ENCODE measurements at regions not wholly inside any gene's neighbourhood (a gene's known extent, or its start where the extent isn't known, plus 50 kb on each side); places are given as distances from the start of the nearest gene placed in this dataset.

DNA sequence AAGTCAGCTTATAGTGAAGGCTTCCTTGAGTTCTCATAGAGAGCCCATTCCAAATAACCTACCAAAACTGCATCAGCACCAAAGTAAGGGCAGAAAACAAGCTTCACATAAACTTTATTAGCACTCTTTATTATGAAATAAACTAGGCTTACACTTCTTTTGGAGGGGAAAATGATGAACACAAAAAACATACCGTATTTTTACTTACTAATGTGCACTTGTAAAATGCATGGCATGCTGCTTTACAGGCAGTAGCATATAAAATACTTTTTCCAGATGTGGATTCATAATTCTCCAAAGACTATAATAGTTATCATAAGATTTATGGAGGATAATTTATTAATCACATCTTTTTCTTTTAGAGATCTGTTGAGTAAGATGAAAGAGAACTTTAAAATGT lies 133.9 kb downstream of the OSR1 start:
- no peaks in the 10 kb centered on the region for H3K27me3 ChIP-seq (ENCODE audit: control insufficient read depth, extremely low read depth, insufficient read depth, low read length)
- no peaks in the 10 kb centered on the region for H3K79me2 ChIP-seq (ENCODE audit: control insufficient read depth, insufficient read depth, low read length)
- no peaks in the 10 kb centered on the region for H4K20me1 ChIP-seq (ENCODE audit: control insufficient read depth, extremely low read depth, insufficient read depth, low read length)
- no peak overlapping the region for H3K27ac ChIP-seq (ENCODE audit: control insufficient read depth, insufficient read depth, low read length)
- no peak overlapping the region for H3K4me3 ChIP-seq (ENCODE audit: control insufficient read depth in 2 of 3, extremely low read depth in 1 of 3, insufficient read depth in 2 of 3, low read depth in 1 of 3, low read length in 3 of 3)
- no peak for FAIRE-seq
- TF ChIP-seq CTCF (optimal IDR thresholded peaks at IDR 0.05 in 1 of 3, IDR thresholded peaks at IDR 0.05 in 1 of 3, conservative IDR thresholded peaks at IDR 0.05 in 1 of 3; ENCODE audit: extremely low read depth in 1 of 3, insufficient read depth in 2 of 3, low read length in 3 of 3) (no peak), EZH2 (IDR thresholded peaks at IDR 0.05; ENCODE audit: low read length) (no peak)
- no peak overlapping the region for H2AFZ ChIP-seq (ENCODE audit: control insufficient read depth, low read length)
- no peaks in the 10 kb centered on the region for H3K36me3 ChIP-seq (ENCODE audit: control insufficient read depth in 2 of 2, extremely low read depth in 1 of 2, insufficient read depth in 2 of 2, low read length in 2 of 2)
- DNase-seq (ENCODE audit: low read depth, low spot score), result no peak
- H3K9me1 ChIP-seq (ENCODE audit: control insufficient read depth, extremely low read depth, insufficient read depth, low read length), result no peaks in the 10 kb centered on the region
- H3K4me1 ChIP-seq (ENCODE audit: control insufficient read depth, extremely low read depth, insufficient read depth, low read length), result peaks cover 24% of the 10 kb centered on the region
- no peak overlapping the region for H3K4me2 ChIP-seq (ENCODE audit: control insufficient read depth, extremely low read depth, insufficient read depth, low read depth, low read length)
- dilution Hi-C loops (cut with MboI; ENCODE audit: extremely low pct_ligation_motif_present, low sequenced_read_pairs), result no loop called here
- H3K9me3 ChIP-seq (ENCODE audit: control insufficient read depth, low read depth, low read length), result no peaks in the 10 kb centered on the region
- no peak overlapping the region for H3K9ac ChIP-seq (ENCODE audit: control insufficient read depth, extremely low read depth, insufficient read depth, low read length)

- Histone ChIP-seq H3K79me2 (ENCODE audit: control insufficient read depth, insufficient read depth, low read length) (no peaks in the 10 kb centered on the region), H3K4me2 (ENCODE audit: control insufficient read depth, extremely low read depth, insufficient read depth, low read depth, low read length) (no peak overlapping the region), H3K4me3 (ENCODE audit: control insufficient read depth in 2 of 3, extremely low read depth in 1 of 3, insufficient read depth in 2 of 3, low read depth in 1 of 3, low read length in 3 of 3) (no peak overlapping the region), H3K27me3 (ENCODE audit: control insufficient read depth, extremely low read depth, insufficient read depth, low read length) (no peaks in the 10 kb centered on the region), H3K36me3 (ENCODE audit: control insufficient read depth in 2 of 2, extremely low read depth in 1 of 2, insufficient read depth in 2 of 2, low read length in 2 of 2) (no peaks in the 10 kb centered on the region), H3K9me1 (ENCODE audit: control insufficient read depth, extremely low read depth, insufficient read depth, low read length) (no peaks in the 10 kb centered on the region), H4K20me1 (ENCODE audit: control insufficient read depth, extremely low read depth, insufficient read depth, low read length) (no peaks in the 10 kb centered on the region), H3K4me1 (ENCODE audit: control insufficient read depth, extremely low read depth, insufficient read depth, low read length) (peaks cover 22% of the 10 kb centered on the region), H2AFZ (ENCODE audit: control insufficient read depth, low read length) (no peak overlapping the region), H3K9me3 (ENCODE audit: control insufficient read depth, low read depth, low read length) (no peaks in the 10 kb centered on the region), H3K27ac (ENCODE audit: control insufficient read depth, insufficient read depth, low read length) (no peak overlapping the region), H3K9ac (ENCODE audit: control insufficient read depth, extremely low read depth, insufficient read depth, low read length) (no peak overlapping the region)
- no peak for DNase-seq (ENCODE audit: low read depth, low spot score)
- no peak for FAIRE-seq
- TF ChIP-seq EZH2 (IDR thresholded peaks at IDR 0.05; ENCODE audit: low read length) (no peak), CTCF (optimal IDR thresholded peaks at IDR 0.05 in 1 of 3, IDR thresholded peaks at IDR 0.05 in 1 of 3, conservative IDR thresholded peaks at IDR 0.05 in 1 of 3; ENCODE audit: extremely low read depth in 1 of 3, insufficient read depth in 2 of 3, low read length in 3 of 3) (no peak)
- dilution Hi-C loops (cut with MboI; ENCODE audit: extremely low pct_ligation_motif_present, low sequenced_read_pairs), result no loop called here
Measured at GRCh38 chr2:19224011-19224410, 134.4 kb downstream of the OSR1 start.

Measured in keratinocyte (primary cell).